HepG2 (cell line): ENCODE measurements at regions not wholly inside any gene's neighbourhood (a gene's known extent, or its start where the extent isn't known, plus 50 kb on each side); places are given as distances from the start of the nearest gene placed in this dataset.

ENCODE experiments used
- ATAC-seq: fragments of 200-7000 bp; cut with Tn5 transposase; 3 replicates; pipeline ENCODE4 v1.9.1; 2020; ENCODE audit warnings: mild to moderate bottlenecking, moderate library complexity
- BruUV-seq: library from RNA; stranded (reverse); fragments of 400-500 nt; replicated peaks from 2 replicates; lab custom pipeline; 2021; lab: Mats Ljungman, UMichigan
- CTCF ChIA-PET: fragments of 300-600 bp; formaldehyde crosslinking; extraction: SDS; loops from one replicate; lab custom pipeline; 2021; ENCODE audit warnings: low total read pairs, inconsistent platforms, low intra/inter-chr PET ratio; lab: Yijun Ruan, JAX
- POLR2A ChIA-PET: fragments of 350-600 bp; sonication (Branson Sonifier 250); formaldehyde crosslinking; loops from one replicate; lab custom pipeline; 2020; ENCODE audit warnings: antibody characterized with exemption, inconsistent platforms; lab: Yijun Ruan, JAX
- DNase-seq: peaks from one replicate; pipeline ENCODE4 v3.0.0-alpha.2; 2015; ENCODE audit warnings: low spot score
- FAIRE-seq: peaks from 3 replicates; lab custom pipeline; 2011; peaks lifted over from hg19 to GRCh38; lab: Jason Lieb, UNC
- H2AFZ ChIP-seq: one replicate; pipeline ENCODE4 v1.6.1; 2011; ENCODE audit warnings: low read length, inconsistent platforms
- H3K27ac ChIP-seq: fragments of 300-600 bp; 3 replicates; pipeline ENCODE4 v1.8.0; 2011; ENCODE audit warnings: mixed run types, mild to moderate bottlenecking, mixed read lengths, low read length, inconsistent platforms; ENCODE audit not compliant: insufficient read depth; ENCODE audit errors: extremely low read length
- H3K27me3 ChIP-seq, 2 experiments: fragments of 200-600 bp in 1 of 2; 2 replicates in 1 of 2; 3 replicates in 1 of 2; pipeline versions ENCODE4 v1.6.0 to v1.8.0; 2011; ENCODE audit warnings: low read length in 2 of 2, mild to moderate bottlenecking in 2 of 2, moderate library complexity in 2 of 2, inconsistent platforms in 1 of 2; ENCODE audit not compliant: insufficient read depth in 2 of 2, control insufficient read depth in 1 of 2
- H3K36me3 ChIP-seq, 2 experiments: fragments of 200-600 bp in 1 of 2; replicated peaks in 1 of 2; 2 replicates in 1 of 2; 3 replicates in 1 of 2; pipeline versions ENCODE4 v1.5.1 to v1.8.0; 2011; ENCODE audit warnings: low read length in 2 of 2, inconsistent platforms in 1 of 2; ENCODE audit not compliant: insufficient read depth in 2 of 2, control insufficient read depth in 1 of 2
- H3K4me1 ChIP-seq: 2 replicates; pipeline ENCODE4 v1.5.1; 2012; ENCODE audit warnings: low read length, inconsistent platforms; ENCODE audit not compliant: insufficient read depth
- H3K4me2 ChIP-seq: 2 replicates; pipeline ENCODE4 v1.6.0; 2011; ENCODE audit warnings: low read depth, low read length, inconsistent platforms
- H3K4me3 ChIP-seq, 3 experiments: fragments of 200-600 bp in 1 of 3; sonication (generic), shearing (Covaris generic) in 1 of 3; replicated peaks in 1 of 3; 2 replicates each; pipeline ENCODE4 v1.5.1; 2011 to 2016; ENCODE audit warnings: low read length in 3 of 3, inconsistent platforms in 2 of 3, low read depth in 2 of 3, mild to moderate bottlenecking in 2 of 3, control low read depth in 1 of 3, mixed read lengths in 1 of 3; ENCODE audit not compliant: insufficient read depth in 1 of 3
- H3K79me2 ChIP-seq: one replicate; pipeline ENCODE4 v1.6.1; 2011; ENCODE audit warnings: low read length, inconsistent platforms; ENCODE audit not compliant: insufficient read depth
- H3K9ac ChIP-seq: 2 replicates; pipeline ENCODE4 v1.6.0; 2011; ENCODE audit warnings: mild to moderate bottlenecking, low read depth, low read length, inconsistent platforms; ENCODE audit not compliant: insufficient read depth
- H3K9me3 ChIP-seq: 2 replicates; pipeline ENCODE4 v1.5.1; 2012; ENCODE audit warnings: mild to moderate bottlenecking, low read length
- H4K20me1 ChIP-seq: 2 replicates; pipeline ENCODE4 v1.6.0; 2011; ENCODE audit warnings: inconsistent platforms, mild to moderate bottlenecking, low read length, moderate library complexity; ENCODE audit not compliant: insufficient read depth
- AGO1 ChIP-seq: fragments of 200-400 bp; formaldehyde crosslinking; IDR thresholded peaks from 2 replicates; pipeline ENCODE4 v1.6.1; 2017; ENCODE audit warnings: mild to moderate bottlenecking, low read depth, low read length, moderate library complexity; ENCODE audit not compliant: poor library complexity, severe bottlenecking
- BHLHE40 ChIP-seq: IDR thresholded peaks from 2 replicates; pipeline ENCODE4 v1.6.1; 2011; ENCODE audit warnings: low read length, improper control_type of control experiment
- GRHL1 ChIP-seq: sonication (generic); formaldehyde crosslinking; conservative IDR thresholded peaks from 2 replicates; pipeline ENCODE4 v1.8.0; 2022; ENCODE audit warnings: missing genetic modification reagents
- JUND ChIP-seq: sonication (generic); formaldehyde crosslinking; IDR thresholded peaks from 2 replicates; pipeline ENCODE4 v1.8.0; 2022; ENCODE audit warnings: mild to moderate bottlenecking, missing genetic modification reagents
- RARG ChIP-seq: sonication (generic); formaldehyde crosslinking; IDR thresholded peaks from 2 replicates; pipeline ENCODE4 v1.4.0; 2020; ENCODE audit warnings: low read depth, mild to moderate bottlenecking, missing genetic modification reagents
- SP5 ChIP-seq: IDR thresholded peaks from 2 replicates; pipeline ENCODE4 v1.6.1; 2016; ENCODE audit warnings: low read depth, borderline replicate concordance
- TIGD3 ChIP-seq: sonication (generic); formaldehyde crosslinking; IDR thresholded peaks from 2 replicates; pipeline ENCODE4 v1.5.1; 2020; ENCODE audit warnings: mild to moderate bottlenecking, missing genetic modification reagents, borderline replicate concordance
- YY1 ChIP-seq: IDR thresholded peaks from 2 replicates; pipeline ENCODE4 v1.6.1; 2011; ENCODE audit warnings: low read length, low read depth, moderate library complexity, mild to moderate bottlenecking; ENCODE audit not compliant: insufficient read depth, insufficient replicate concordance
- ZBTB46 ChIP-seq: sonication (generic); formaldehyde crosslinking; IDR thresholded peaks from 2 replicates; pipeline ENCODE4 v1.4.0; 2020; ENCODE audit warnings: mild to moderate bottlenecking, missing genetic modification reagents, borderline replicate concordance
- ZFP36L1 ChIP-seq: sonication (generic); formaldehyde crosslinking; IDR thresholded peaks from 2 replicates; pipeline ENCODE4 v1.8.0; 2022; ENCODE audit warnings: mild to moderate bottlenecking, missing genetic modification reagents, moderate library complexity
- ZNF282 ChIP-seq: fragments of 450-650 bp; IDR thresholded peaks from 2 replicates; pipeline ENCODE4 v1.6.1; 2018; ENCODE audit not compliant: partially characterized antibody
- ZNF496 ChIP-seq: sonication (generic); formaldehyde crosslinking; IDR thresholded peaks from 2 replicates; pipeline ENCODE4 v1.8.1; 2023; ENCODE audit warnings: mild to moderate bottlenecking, moderate library complexity, missing genetic modification reagents; ENCODE audit not compliant: insufficient replicate concordance
- ZNF670 ChIP-seq: sonication (generic); formaldehyde crosslinking; IDR thresholded peaks from 2 replicates; pipeline ENCODE4 v1.8.0; 2022; ENCODE audit warnings: mild to moderate bottlenecking, missing genetic modification reagents, borderline replicate concordance
- ZNF790 ChIP-seq: sonication (generic); formaldehyde crosslinking; IDR thresholded peaks from 2 replicates; pipeline ENCODE4 v1.8.0; 2022; ENCODE audit warnings: missing genetic modification reagents, mild to moderate bottlenecking, borderline replicate concordance
- ZNF841 ChIP-seq: sonication (generic); formaldehyde crosslinking; IDR thresholded peaks from 2 replicates; pipeline ENCODE4 v1.8.1; 2023; ENCODE audit warnings: missing genetic modification reagents, borderline replicate concordance
- WGBS: methylation state at CpG from one replicate; pipeline ENCODE4 v1.1.6; 2017; ENCODE audit warnings: low lambda C conversion rate; 5-methylcytosine and 5-hydroxymethylcytosine counted together
- in situ Hi-C: cut with HindIII; loops from 2 replicates; pipeline ENCODE4 v1.10.0; 2017; ENCODE audit warnings: low pct_unique_long_range_greater_than_20kb; ENCODE audit not compliant: extremely low pct_ligation_motif_present
- intact Hi-C: fragments of 100-400 bp; cut with micrococcal nuclease; formaldehyde crosslinking; loops from one replicate; pipeline ENCODE4 v1.10.0; 2022; ENCODE audit not compliant: unreplicated experiment
- TF ChIP-seq, protein P1 (sequence below): sonication (generic); formaldehyde crosslinking; IDR thresholded peaks from 2 replicates; pipeline ENCODE4 v1.8.0; 2022; ENCODE audit warnings: mild to moderate bottlenecking, missing genetic modification reagents, moderate library complexity
- TF ChIP-seq, protein P2 (sequence below): IDR thresholded peaks from 2 replicates; pipeline ENCODE4 v1.6.1; 2016; ENCODE audit warnings: missing compliant biosample characterization, missing genetic modification reagents, borderline replicate concordance

DNA sequence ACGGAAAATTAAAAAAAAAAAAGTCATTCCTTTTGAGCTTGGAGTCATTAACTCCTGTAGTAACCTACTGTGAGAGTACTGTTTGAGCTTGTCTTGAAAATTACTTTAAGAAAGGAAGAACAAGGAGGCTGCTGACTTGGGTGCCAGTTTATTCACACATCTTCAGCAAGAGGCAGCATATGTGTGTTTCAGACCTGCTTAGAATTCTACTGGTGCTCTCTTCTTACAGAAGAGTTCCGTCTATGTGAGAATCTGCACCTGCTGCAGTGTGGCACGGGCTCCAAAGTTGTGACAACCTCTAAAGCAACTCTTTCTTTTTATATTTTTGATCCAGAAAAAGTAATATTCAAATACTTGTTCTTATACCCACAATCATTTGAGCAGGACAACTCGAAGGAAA, 117.4 kb upstream of the SOX4 start:
- Histone ChIP-seq H3K4me1 (peaks cover 11% of the 10 kb centered on the region), H3K4me3 (no peak overlapping the region), H3K27me3 (peaks cover 0 to 4% of the 10 kb centered on the region in 2 experiments; a peak in 1 of 5 replicates), H3K27ac (no peak overlapping the region), H3K4me2 (no peak overlapping the region), H3K79me2 (no peaks in the 10 kb centered on the region), H3K9me3 (no peaks in the 10 kb centered on the region), H3K36me3 (no peaks in the 10 kb centered on the region), H2AFZ (no peak overlapping the region), H4K20me1 (no peaks in the 10 kb centered on the region), H3K9ac (no peak overlapping the region)
- no peak for DNase-seq
- intact Hi-C loops: no loop called here
- ChIA-PET CTCF (no interaction called here), POLR2A (no interaction called here)
- in situ Hi-C loops: no loop called here
- 10% methylated on average over 4 of the region's 4 CpGs for WGBS
- TF ChIP-seq ZNF282 (no peak), ZNF841 (CRISPR knock-in tag) (no peak), AGO1 (no peak), ZNF496 (no peak), ZFP36L1 (no peak), GRHL1 (CRISPR knock-in tag) (no peak), SP5 (CRISPR knock-in tag) (no peak), ZNF790 (CRISPR knock-in tag) (no peak), BHLHE40 (no peak), ZBTB46 (CRISPR knock-in tag) (no peak), YY1 (no peak), JUND (CRISPR knock-in tag) (no peak), RARG (CRISPR knock-in tag) (no peak), TIGD3 (CRISPR knock-in tag) (no peak), ZNF670 (CRISPR knock-in tag) (no peak)
- TF ChIP-seq, protein P1, sequence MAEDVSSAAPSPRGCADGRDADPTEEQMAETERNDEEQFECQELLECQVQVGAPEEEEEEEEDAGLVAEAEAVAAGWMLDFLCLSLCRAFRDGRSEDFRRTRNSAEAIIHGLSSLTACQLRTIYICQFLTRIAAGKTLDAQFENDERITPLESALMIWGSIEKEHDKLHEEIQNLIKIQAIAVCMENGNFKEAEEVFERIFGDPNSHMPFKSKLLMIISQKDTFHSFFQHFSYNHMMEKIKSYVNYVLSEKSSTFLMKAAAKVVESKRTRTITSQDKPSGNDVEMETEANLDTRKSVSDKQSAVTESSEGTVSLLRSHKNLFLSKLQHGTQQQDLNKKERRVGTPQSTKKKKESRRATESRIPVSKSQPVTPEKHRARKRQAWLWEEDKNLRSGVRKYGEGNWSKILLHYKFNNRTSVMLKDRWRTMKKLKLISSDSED (CRISPR knock-in tag): no peak
- TF ChIP-seq, protein P2, sequence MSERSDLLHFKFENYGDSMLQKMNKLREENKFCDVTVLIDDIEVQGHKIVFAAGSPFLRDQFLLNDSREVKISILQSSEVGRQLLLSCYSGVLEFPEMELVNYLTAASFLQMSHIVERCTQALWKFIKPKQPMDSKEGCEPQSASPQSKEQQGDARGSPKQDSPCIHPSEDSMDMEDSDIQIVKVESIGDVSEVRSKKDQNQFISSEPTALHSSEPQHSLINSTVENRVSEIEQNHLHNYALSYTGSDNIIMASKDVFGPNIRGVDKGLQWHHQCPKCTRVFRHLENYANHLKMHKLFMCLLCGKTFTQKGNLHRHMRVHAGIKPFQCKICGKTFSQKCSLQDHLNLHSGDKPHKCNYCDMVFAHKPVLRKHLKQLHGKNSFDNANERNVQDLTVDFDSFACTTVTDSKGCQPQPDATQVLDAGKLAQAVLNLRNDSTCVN (CRISPR knock-in tag): no peak
- BruUV-seq: no TSS peak
- ATAC-seq: no peak
- no peak for FAIRE-seq
